ENCODE measurements at regions not wholly inside any gene's neighbourhood (a gene's known extent, or its start where the extent isn't known, plus 50 kb on each side); places are given as distances from the start of the nearest gene placed in this dataset.
"Not testable (repeated sequence)": the region's sequence is repeated elsewhere in the genome, so short reads cannot be mapped to it uniquely, and the experiment has no call there.

- H3K4me3 ChIP-seq (ENCODE audit: low read length), result no peak overlapping the region
- TF ChIP-seq, protein P1, sequence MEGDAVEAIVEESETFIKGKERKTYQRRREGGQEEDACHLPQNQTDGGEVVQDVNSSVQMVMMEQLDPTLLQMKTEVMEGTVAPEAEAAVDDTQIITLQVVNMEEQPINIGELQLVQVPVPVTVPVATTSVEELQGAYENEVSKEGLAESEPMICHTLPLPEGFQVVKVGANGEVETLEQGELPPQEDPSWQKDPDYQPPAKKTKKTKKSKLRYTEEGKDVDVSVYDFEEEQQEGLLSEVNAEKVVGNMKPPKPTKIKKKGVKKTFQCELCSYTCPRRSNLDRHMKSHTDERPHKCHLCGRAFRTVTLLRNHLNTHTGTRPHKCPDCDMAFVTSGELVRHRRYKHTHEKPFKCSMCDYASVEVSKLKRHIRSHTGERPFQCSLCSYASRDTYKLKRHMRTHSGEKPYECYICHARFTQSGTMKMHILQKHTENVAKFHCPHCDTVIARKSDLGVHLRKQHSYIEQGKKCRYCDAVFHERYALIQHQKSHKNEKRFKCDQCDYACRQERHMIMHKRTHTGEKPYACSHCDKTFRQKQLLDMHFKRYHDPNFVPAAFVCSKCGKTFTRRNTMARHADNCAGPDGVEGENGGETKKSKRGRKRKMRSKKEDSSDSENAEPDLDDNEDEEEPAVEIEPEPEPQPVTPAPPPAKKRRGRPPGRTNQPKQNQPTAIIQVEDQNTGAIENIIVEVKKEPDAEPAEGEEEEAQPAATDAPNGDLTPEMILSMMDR (conservative IDR thresholded peaks at IDR 0.05; ENCODE audit: low read length), result no peak
- DNase-seq (ENCODE audit: low read depth), result no peak
Observed at GRCh38 chr1:199489594-199489993, 537.9 kb upstream of the NR5A2 start.

DNA sequence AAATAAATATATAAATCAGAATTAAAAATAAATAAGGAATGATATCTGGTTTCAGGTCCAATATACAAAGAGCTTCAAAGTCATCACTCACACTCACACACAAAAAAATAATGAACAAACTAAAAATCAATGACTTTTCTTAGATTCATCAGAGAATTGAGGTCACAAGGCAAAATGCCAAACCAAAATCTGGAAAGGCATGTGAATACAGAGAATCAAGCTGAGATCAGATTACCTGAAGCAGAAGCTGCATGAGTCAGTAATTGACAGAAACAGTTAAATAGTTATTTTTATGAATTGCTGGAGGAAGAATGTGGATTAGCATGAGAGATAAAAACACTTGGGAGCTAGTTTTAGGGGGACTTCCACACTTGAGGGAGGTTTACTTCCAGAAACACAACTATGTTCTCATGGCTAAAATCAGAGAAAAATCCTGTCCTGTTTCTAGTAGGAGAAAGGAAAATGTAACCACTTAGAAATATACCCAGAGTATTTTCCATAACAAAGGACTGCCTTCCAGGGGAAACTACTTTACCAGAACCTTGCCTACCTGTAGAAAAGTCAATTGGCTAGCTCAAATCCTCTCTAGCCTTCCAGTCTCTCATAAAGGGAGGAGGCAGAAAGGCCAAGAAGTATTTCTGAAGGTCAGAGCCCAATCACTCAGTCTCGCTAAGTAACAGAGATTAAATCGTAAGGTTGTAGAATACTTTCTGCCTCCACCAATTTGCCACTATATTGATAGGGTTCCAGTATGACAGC is 536.6 kb upstream of the NR5A2 start:
- TF ChIP-seq, protein P1 (conservative IDR thresholded peaks at IDR 0.05; ENCODE audit: low read length), result no peak
- peak; percentile 37 for DNase-seq (ENCODE audit: low read depth)
- no peak overlapping the region for H3K4me3 ChIP-seq (ENCODE audit: low read length)

DNA sequence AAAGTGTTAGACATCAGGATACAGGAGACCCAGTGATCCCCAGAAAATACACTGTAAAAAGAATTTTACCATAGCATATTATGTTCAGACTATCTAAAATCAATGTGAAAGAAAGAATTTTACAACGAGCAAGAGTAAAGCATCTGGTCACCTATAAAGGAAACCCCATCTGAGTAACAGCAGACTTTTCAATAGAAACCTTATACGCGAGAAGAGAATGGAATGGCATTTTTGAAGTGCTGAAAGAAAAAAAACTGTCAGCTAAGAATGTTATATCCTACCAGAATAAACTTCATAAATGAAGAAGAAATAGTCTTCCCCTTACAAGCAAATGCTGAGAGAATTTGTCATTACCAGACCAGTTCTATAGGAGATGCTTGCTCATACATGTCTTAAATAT is 532.1 kb upstream of the NR5A2 start:
- no peak for DNase-seq (ENCODE audit: low read depth)
- TF ChIP-seq, protein P1 (conservative IDR thresholded peaks at IDR 0.05; ENCODE audit: low read length), result no peak
- H3K4me3 ChIP-seq (ENCODE audit: low read length), result no peak overlapping the region

- not testable (repeated sequence) for H3K4me3 ChIP-seq (ENCODE audit: low read length); DNase-seq (ENCODE audit: low read depth)
Observed at GRCh38 chr1:199498802-199499201, 528.7 kb upstream of the NR5A2 start.

DNA sequence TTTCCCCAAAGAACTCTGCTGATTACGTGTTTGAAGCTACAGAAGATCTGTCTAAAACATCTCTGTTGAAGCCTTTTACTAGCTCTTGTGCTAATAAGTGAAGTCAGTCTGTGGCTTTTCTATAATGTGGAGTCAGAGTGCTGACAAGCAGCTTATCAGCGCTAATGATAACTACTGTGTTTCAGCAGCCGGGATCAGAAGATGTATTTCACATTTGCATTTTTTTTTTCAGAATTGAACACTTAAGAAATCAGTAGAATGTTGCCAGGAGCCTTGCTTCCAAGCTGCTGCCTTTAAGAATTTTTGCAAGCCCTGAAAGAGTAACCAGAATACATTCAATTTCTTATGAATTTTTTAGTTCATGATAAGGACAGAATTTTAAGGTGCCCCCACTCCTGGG is 519.4 kb upstream of the NR5A2 start:
- TF ChIP-seq, protein P1 (conservative IDR thresholded peaks at IDR 0.05; ENCODE audit: low read length), result no peak
- H3K4me3 ChIP-seq (ENCODE audit: low read length), result no peak overlapping the region
- DNase-seq (ENCODE audit: low read depth), result no peak

- DNase-seq (ENCODE audit: low read depth), result no peak
- H3K4me3 ChIP-seq (ENCODE audit: low read length), result no peak overlapping the region
- TF ChIP-seq, protein P1 (conservative IDR thresholded peaks at IDR 0.05; ENCODE audit: low read length), result no peak
Observed at GRCh38 chr1:199508653-199509052, 518.9 kb upstream of the NR5A2 start.

DNA sequence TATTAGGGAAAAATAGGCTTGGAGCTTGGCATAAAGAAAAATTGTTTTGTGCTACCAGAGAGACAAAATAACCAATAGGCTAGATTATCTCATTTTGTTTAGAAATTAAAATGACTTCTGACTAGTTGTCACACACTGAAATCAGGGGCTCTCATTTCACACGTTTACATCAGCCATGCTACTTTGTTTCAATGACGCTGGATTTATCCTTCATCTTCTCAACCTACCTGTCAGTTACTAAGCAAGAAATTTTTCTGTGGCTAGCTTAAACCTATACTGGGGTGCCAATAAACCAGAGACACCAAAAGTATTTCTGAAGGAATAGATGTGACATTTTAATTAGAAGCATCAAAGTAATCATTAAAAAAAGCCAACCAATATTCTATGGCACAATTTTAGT is 518.1 kb upstream of the NR5A2 start:
- TF ChIP-seq, protein P1 (conservative IDR thresholded peaks at IDR 0.05; ENCODE audit: low read length), result no peak
- DNase-seq (ENCODE audit: low read depth), result no peak
- H3K4me3 ChIP-seq (ENCODE audit: low read length), result no peak overlapping the region

All from AG10803 (cell line).